ENCODE measurements at regions not wholly inside any gene's neighbourhood (a gene's known extent, or its start where the extent isn't known, plus 50 kb on each side); places are given as distances from the start of the nearest gene placed in this dataset.

- TF ChIP-seq POLR2A (IDR thresholded peaks at IDR 0.05; ENCODE audit: low read depth, low read length) = no peak
- no peak for TF ChIP-seq SPI1 (IDR thresholded peaks at IDR 0.05; ENCODE audit: low read depth, low read length)
- TF ChIP-seq POLR2AphosphoS5 (IDR thresholded peaks at IDR 0.05; ENCODE audit: low read depth, low read length) = no peak
- TF ChIP-seq TAF1 (IDR thresholded peaks at IDR 0.05; ENCODE audit: low read depth, low read length) = no peak
- TF ChIP-seq PAX5 (IDR thresholded peaks at IDR 0.05; ENCODE audit: insufficient read depth, low read length, severe bottlenecking) = no peak
- no peak for TF ChIP-seq POU2F2 (IDR thresholded peaks at IDR 0.05; ENCODE audit: low read depth, low read length)
Measured at GRCh38 chr2:226661789-226662545, 137.7 kb downstream of the IRS1 start.
